Parathyroid adenoma (tissue), 2 donors: ENCODE measurements at regions not wholly inside any gene's neighbourhood (a gene's known extent, or its start where the extent isn't known, plus 50 kb on each side); places are given as distances from the start of the nearest gene placed in this dataset.

Experiments used
- H2AFZ ChIP-seq: fragments of 300-600 bp; sonication (generic); one replicate; pipeline ENCODE4 v1.7.0; 2017; ENCODE audit warnings: antibody characterized with exemption, mild to moderate bottlenecking
- H3K27ac ChIP-seq: fragments of 300-600 bp; sonication (generic); one replicate; pipeline ENCODE4 v1.7.0; 2017
- H3K27me3 ChIP-seq: fragments of 300-600 bp; sonication (generic); one replicate; pipeline ENCODE4 v1.7.0; 2017; ENCODE audit warnings: low read length; ENCODE audit not compliant: control insufficient read depth, insufficient read depth
- H3K36me3 ChIP-seq: fragments of 300-600 bp; sonication (generic); one replicate; pipeline ENCODE4 v1.7.0; 2017; ENCODE audit warnings: low read length; ENCODE audit not compliant: control insufficient read depth, insufficient read depth
- H3K4me1 ChIP-seq: fragments of 300-600 bp; sonication (generic); one replicate; pipeline ENCODE4 v1.7.0; 2017; ENCODE audit warnings: control low read depth
- H3K4me2 ChIP-seq: fragments of 300-600 bp; sonication (generic); one replicate; pipeline ENCODE4 v1.7.0; 2017; ENCODE audit warnings: low read length
- H3K4me3 ChIP-seq: fragments of 300-600 bp; sonication (generic); one replicate; pipeline ENCODE4 v1.7.0; 2017; ENCODE audit warnings: low read depth, low read length
- H3K79me2 ChIP-seq: fragments of 300-600 bp; sonication (generic); one replicate; pipeline ENCODE4 v1.7.0; 2017; ENCODE audit warnings: control low read depth
- H3K9ac ChIP-seq: fragments of 300-600 bp; sonication (generic); one replicate; pipeline ENCODE4 v1.7.0; 2017; ENCODE audit warnings: mild to moderate bottlenecking
- H3K9me3 ChIP-seq: fragments of 300-600 bp; sonication (generic); one replicate; pipeline ENCODE4 v1.7.0; 2017; ENCODE audit warnings: low read length; ENCODE audit not compliant: control insufficient read depth
- CTCF ChIP-seq: fragments of 300-600 bp; sonication (generic); IDR thresholded peaks from one replicate; pipeline ENCODE4 v1.7.0; 2017; ENCODE audit warnings: antibody characterized with exemption, mild to moderate bottlenecking
- donor health status: primary hyperparathyroidism.

DNA sequence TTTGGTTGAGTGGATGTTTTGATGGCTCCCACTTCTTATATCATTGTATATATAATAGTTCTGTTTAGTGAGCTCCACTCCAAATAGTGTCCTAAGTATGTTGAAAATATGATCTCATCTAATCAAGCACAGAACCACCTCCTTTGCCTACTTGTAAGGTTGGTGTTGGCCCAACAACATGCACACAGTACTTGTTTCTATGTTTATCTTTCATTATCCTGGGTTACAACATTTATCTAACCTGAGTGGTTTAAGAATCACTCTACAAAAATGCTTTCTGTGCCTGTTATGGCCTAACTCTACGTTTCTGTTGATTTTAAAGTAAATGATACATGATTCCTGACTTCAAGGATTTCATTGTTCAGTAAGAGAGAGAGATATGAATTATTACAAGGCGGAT lies 281.9 kb downstream of the FIGN start:
- Histone ChIP-seq H3K9ac (no peak overlapping the region), H2AFZ (no peak overlapping the region), H3K4me1 (no peaks in the 10 kb centered on the region), H3K4me2 (no peak overlapping the region), H3K36me3 (no peaks in the 10 kb centered on the region), H3K79me2 (no peaks in the 10 kb centered on the region), H3K4me3 (no peak overlapping the region), H3K27me3 (no peaks in the 10 kb centered on the region), H3K9me3 (no peaks in the 10 kb centered on the region), H3K27ac (no peak overlapping the region)
- TF ChIP-seq CTCF: no peak

DNA sequence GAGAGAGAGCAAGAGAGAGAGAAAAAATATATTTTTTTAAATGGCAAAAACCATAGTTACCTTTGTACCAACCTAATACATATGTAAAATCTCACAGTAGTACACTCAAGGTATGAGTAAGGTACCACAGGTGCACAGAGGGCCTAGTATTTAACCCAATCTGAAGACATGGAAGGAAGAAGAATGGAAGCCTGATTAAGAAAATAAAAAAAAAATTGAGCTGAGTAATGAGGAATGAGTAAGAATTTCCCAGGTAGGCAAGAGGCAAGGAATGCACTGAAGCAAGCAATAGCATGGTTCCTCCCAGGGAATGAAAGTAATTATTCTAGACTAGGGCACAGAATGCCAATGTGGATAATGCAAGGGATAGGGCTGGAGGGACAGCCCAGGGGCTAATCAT lies 294.2 kb downstream of the FIGN start:
- no peaks in the 10 kb centered on the region for H3K36me3 ChIP-seq
- H3K27me3 ChIP-seq: no peaks in the 10 kb centered on the region
- H2AFZ ChIP-seq: no peak overlapping the region
- H3K4me3 ChIP-seq: no peak overlapping the region
- H3K4me1 ChIP-seq: no peaks in the 10 kb centered on the region
- H3K9me3 ChIP-seq: peaks cover 3% of the 10 kb centered on the region
- H3K79me2 ChIP-seq: no peaks in the 10 kb centered on the region
- no peak overlapping the region for H3K27ac ChIP-seq
- no peak overlapping the region for H3K4me2 ChIP-seq
- H3K9ac ChIP-seq: no peak overlapping the region
- no peak for TF ChIP-seq CTCF

GRCh38 chr2:163436963-163437362 lies 298.8 kb downstream of the FIGN start:
- Histone ChIP-seq H3K79me2 (no peaks in the 10 kb centered on the region), H3K27ac (no peak overlapping the region), H3K4me2 (no peak overlapping the region), H2AFZ (no peak overlapping the region), H3K4me3 (no peak overlapping the region), H3K4me1 (no peaks in the 10 kb centered on the region), H3K27me3 (no peaks in the 10 kb centered on the region), H3K9ac (no peak overlapping the region), H3K36me3 (no peaks in the 10 kb centered on the region), H3K9me3 (peaks cover 3% of the 10 kb centered on the region)
- TF ChIP-seq CTCF: no peak

GRCh38 chr2:163428187-163428586 lies 307.6 kb downstream of the FIGN start:
- Histone ChIP-seq H3K36me3 (no peaks in the 10 kb centered on the region), H2AFZ (no peak overlapping the region), H3K79me2 (no peaks in the 10 kb centered on the region), H3K4me3 (no peak overlapping the region), H3K27ac (no peak overlapping the region), H3K9me3 (no peaks in the 10 kb centered on the region), H3K4me2 (no peak overlapping the region), H3K27me3 (no peaks in the 10 kb centered on the region), H3K4me1 (no peaks in the 10 kb centered on the region), H3K9ac (no peak overlapping the region)
- TF ChIP-seq CTCF: no peak

DNA sequence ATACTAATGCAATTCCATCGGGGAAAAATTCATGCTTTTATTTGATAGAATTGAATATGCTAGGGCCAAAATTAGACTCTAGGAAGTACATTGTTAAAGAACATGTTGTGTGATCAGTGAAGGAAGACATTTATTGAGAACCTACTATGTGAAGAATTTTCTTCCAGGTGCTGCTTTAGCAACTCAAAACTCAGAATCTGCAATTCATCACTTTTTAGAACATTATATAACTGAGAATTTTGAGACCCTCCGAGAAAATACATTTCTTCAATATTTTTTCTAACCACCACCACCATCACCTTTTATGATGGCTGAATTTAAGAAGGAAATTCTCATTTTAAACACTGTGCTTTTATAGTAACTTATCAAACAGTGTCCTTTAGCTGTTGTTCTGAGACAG lies 315.2 kb downstream of the FIGN start:
- H3K27me3 ChIP-seq: no peaks in the 10 kb centered on the region
- H3K9me3 ChIP-seq: no peaks in the 10 kb centered on the region
- no peak for TF ChIP-seq CTCF
- no peak overlapping the region for H3K27ac ChIP-seq
- no peak overlapping the region for H3K9ac ChIP-seq
- H3K4me1 ChIP-seq: no peaks in the 10 kb centered on the region
- H3K4me3 ChIP-seq: no peak overlapping the region
- no peaks in the 10 kb centered on the region for H3K36me3 ChIP-seq
- no peak overlapping the region for H2AFZ ChIP-seq
- no peak overlapping the region for H3K4me2 ChIP-seq
- H3K79me2 ChIP-seq: no peaks in the 10 kb centered on the region
